NB4 (cell line): ENCODE measurements at regions not wholly inside any gene's neighbourhood (a gene's known extent, or its start where the extent isn't known, plus 50 kb on each side); places are given as distances from the start of the nearest gene placed in this dataset.

Experiments
- DNase-seq: peaks from one replicate; pipeline ENCODE4 v3.0.0; 2010; ENCODE audit warnings: low read depth
- H3K4me3 ChIP-seq: one replicate; pipeline ENCODE4 v1.5.1; 2011; ENCODE audit warnings: mild to moderate bottlenecking, low read depth, low read length, moderate library complexity
- CTCF ChIP-seq: IDR thresholded peaks from one replicate; pipeline ENCODE4 v1.5.1; 2012; ENCODE audit warnings: low read depth, low read length
- MAX ChIP-seq: IDR thresholded peaks from 2 replicates; pipeline ENCODE4 v1.6.1; 2011; ENCODE audit warnings: low read depth, low read length
- MYC ChIP-seq: IDR thresholded peaks from 2 replicates; pipeline ENCODE4 v1.6.1; 2011; ENCODE audit warnings: low read depth, low read length
- POLR2A ChIP-seq: IDR thresholded peaks from 2 replicates; pipeline ENCODE4 v1.6.1; 2011; ENCODE audit warnings: mild to moderate bottlenecking; ENCODE audit not compliant: insufficient read length; ENCODE audit errors: extremely low read depth

- no peak for DNase-seq
- no peak overlapping the region for H3K4me3 ChIP-seq
- no peak for TF ChIP-seq POLR2A
- TF ChIP-seq CTCF: no peak
- TF ChIP-seq MAX: no peak
- TF ChIP-seq MYC: no peak
Measured at GRCh38 chr10:130425169-130425568, 289.0 kb downstream of the GLRX3 start.

- TF ChIP-seq MAX (no peak), POLR2A (no peak), MYC (no peak), CTCF (no peak)
- H3K4me3 ChIP-seq: no peak overlapping the region
- no peak for DNase-seq
Measured at GRCh38 chr10:130425881-130426435, 289.8 kb downstream of the GLRX3 start.

GRCh38 chr10:130427216-130427722, 291.1 kb downstream of the GLRX3 start:
- no peak overlapping the region for H3K4me3 ChIP-seq
- DNase-seq: no peak
- TF ChIP-seq CTCF (no peak), POLR2A (no peak), MAX (no peak), MYC (no peak)

GRCh38 chr10:130428936-130429335, 292.7 kb downstream of the GLRX3 start:
- H3K4me3 ChIP-seq: no peak overlapping the region
- no peak for DNase-seq
- TF ChIP-seq MAX: no peak
- no peak for TF ChIP-seq MYC
- TF ChIP-seq CTCF: no peak
- no peak for TF ChIP-seq POLR2A

GRCh38 chr10:130429809-130430208, 293.6 kb downstream of the GLRX3 start:
- DNase-seq: no peak
- H3K4me3 ChIP-seq: no peak overlapping the region
- TF ChIP-seq POLR2A: no peak
- no peak for TF ChIP-seq CTCF
- no peak for TF ChIP-seq MYC
- no peak for TF ChIP-seq MAX
